K562 (cell line): ENCODE measurements at regions not wholly inside any gene's neighbourhood (a gene's known extent, or its start where the extent isn't known, plus 50 kb on each side); places are given as distances from the start of the nearest gene placed in this dataset.

Experiments
- ATAC-seq: fragments of 200-7000 bp; cut with Tn5 transposase; 3 replicates; pipeline ENCODE4 v1.9.1; 2020; ENCODE audit warnings: moderate library complexity
- BruUV-seq: library from RNA; stranded (reverse); fragments of 400-500 nt; replicated peaks from 2 replicates; lab custom pipeline; 2021; lab: Mats Ljungman, UMichigan
- CTCF ChIA-PET: fragments of 300-600 bp; formaldehyde crosslinking; extraction: SDS; loops from one replicate; lab custom pipeline; 2021; ENCODE audit warnings: low intra/inter-chr PET ratio; lab: Yijun Ruan, JAX
- POLR2A ChIA-PET: fragments of 300-600, 350-650 bp; sonication (Branson Sonifier 250); formaldehyde crosslinking; extraction: SDS; loops from one replicate; lab custom pipeline; 2021; ENCODE audit warnings: antibody characterized with exemption, inconsistent platforms; lab: Yijun Ruan, JAX
- DNase-seq, 4 experiments: peaks; one replicate each; pipeline versions ENCODE4 v3.0.0 to v3.0.0-alpha.2; 2011 to 2018; ENCODE audit warnings: low spot score in 3 of 4, mixed read lengths in 3 of 4; ENCODE audit errors: extremely low read depth in 1 of 4
- FAIRE-seq: peaks from 2 replicates; lab custom pipeline; 2011; peaks lifted over from hg19 to GRCh38; lab: Jason Lieb, UNC
- H2AFZ ChIP-seq: 2 replicates; pipeline ENCODE4 v1.6.0; 2011; ENCODE audit warnings: low read depth, low read length, control low read depth, inconsistent platforms
- H3K27ac ChIP-seq: fragments of 200-600 bp; 3 replicates; pipeline ENCODE4 v1.8.0; 2011; ENCODE audit warnings: low read depth, mild to moderate bottlenecking, control low read depth, inconsistent platforms, low read length, moderate library complexity, mixed read lengths; ENCODE audit errors: extremely low read depth
- H3K27me3 ChIP-seq, 2 experiments: fragments of 300-600 bp in 1 of 2; 2 replicates in 1 of 2; 3 replicates in 1 of 2; pipeline versions ENCODE4 v1.6.0 to v1.8.0; 2011; ENCODE audit warnings: inconsistent platforms in 2 of 2, low read length in 2 of 2, mild to moderate bottlenecking in 1 of 2, mixed read lengths in 1 of 2, moderate library complexity in 1 of 2; ENCODE audit not compliant: control insufficient read depth in 2 of 2, insufficient read depth in 2 of 2
- H3K36me3 ChIP-seq: fragments of 300-600 bp; 3 replicates; pipeline ENCODE4 v1.8.0; 2011; ENCODE audit warnings: mild to moderate bottlenecking, low read length, inconsistent platforms; ENCODE audit not compliant: control insufficient read depth, insufficient read depth
- H3K4me1 ChIP-seq, 2 experiments: fragments of 200-600 bp in 1 of 2; replicated peaks in 1 of 2; 2 replicates in 1 of 2; 3 replicates in 1 of 2; pipeline versions ENCODE4 v1.5.1 to v1.8.0; 2011; ENCODE audit warnings: inconsistent platforms in 2 of 2, low read length in 2 of 2, mild to moderate bottlenecking in 1 of 2, mixed read lengths in 1 of 2, moderate library complexity in 1 of 2; ENCODE audit not compliant: control insufficient read depth in 2 of 2, insufficient read depth in 2 of 2
- H3K4me2 ChIP-seq: 2 replicates; pipeline ENCODE4 v1.6.1; 2011; ENCODE audit warnings: low read length, control low read depth, inconsistent platforms, mixed read lengths; ENCODE audit not compliant: insufficient read depth
- H3K4me3 ChIP-seq: fragments of 200-600 bp; sonication (generic), shearing (Covaris generic); 2 replicates; pipeline ENCODE4 v1.5.1; 2016; ENCODE audit warnings: control low read depth, inconsistent platforms
- H3K79me2 ChIP-seq: fragments of 200-600 bp; 3 replicates; pipeline ENCODE4 v1.8.0; 2011; ENCODE audit warnings: low read length, inconsistent platforms; ENCODE audit not compliant: control insufficient read depth, insufficient read depth
- H3K9ac ChIP-seq, 2 experiments: 2 replicates each; pipeline versions ENCODE4 v1.6.0 to v1.6.1; 2011; ENCODE audit warnings: low read depth in 2 of 2, low read length in 2 of 2, control low read depth in 1 of 2, inconsistent platforms in 1 of 2, mild to moderate bottlenecking in 1 of 2, mixed read lengths in 1 of 2; ENCODE audit not compliant: insufficient read depth in 1 of 2
- H3K9me1 ChIP-seq: one replicate; pipeline ENCODE4 v1.6.0; 2011; ENCODE audit warnings: inconsistent platforms, mild to moderate bottlenecking, low read length, moderate library complexity; ENCODE audit not compliant: control insufficient read depth, insufficient read depth
- H3K9me3 ChIP-seq: replicated peaks from 2 replicates; pipeline ENCODE4 v1.5.1; 2011; ENCODE audit warnings: low read depth, low read length, inconsistent platforms; ENCODE audit not compliant: control insufficient read depth, insufficient read depth
- H4K20me1 ChIP-seq: replicated peaks from 2 replicates; pipeline ENCODE4 v1.6.1; 2011; ENCODE audit warnings: low read length, inconsistent platforms, mixed read lengths; ENCODE audit not compliant: control insufficient read depth, insufficient read depth
- DNMT1 ChIP-seq: fragments of 450-650 bp; IDR thresholded peaks from 2 replicates; pipeline ENCODE4 v1.6.1; 2016; ENCODE audit warnings: antibody characterized with exemption, mild to moderate bottlenecking
- HDAC8 ChIP-seq: fragments of 450-650 bp; IDR thresholded peaks from 2 replicates; pipeline ENCODE4 v1.6.1; 2016; ENCODE audit warnings: mild to moderate bottlenecking, missing genetic modification characterization, moderate library complexity, missing compliant biosample characterization
- HMG20B ChIP-seq: fragments of 250-450 bp; sonication (Bioruptor Pico); IDR thresholded peaks from 2 replicates; pipeline ENCODE4 v1.5.0; 2021; ENCODE audit warnings: mild to moderate bottlenecking
- PATZ1 ChIP-seq: fragments of 250-450 bp; sonication (Bioruptor Pico); IDR thresholded peaks from 2 replicates; pipeline ENCODE4 v1.5.0; 2020; ENCODE audit warnings: mild to moderate bottlenecking, borderline replicate concordance
- RFX7 ChIP-seq: fragments of 250-450 bp; sonication (Bioruptor Pico); IDR thresholded peaks from 2 replicates; pipeline ENCODE4 v1.5.1; 2021; ENCODE audit warnings: mild to moderate bottlenecking
- SIX5 ChIP-seq, 2 experiments: IDR thresholded peaks; 2 replicates each; pipeline ENCODE4 v1.6.1; 2011; ENCODE audit warnings: low read length in 2 of 2, borderline replicate concordance in 1 of 2, low read depth in 1 of 2, mild to moderate bottlenecking in 1 of 2, moderate library complexity in 1 of 2; ENCODE audit not compliant: insufficient read depth in 1 of 2
- TBL1XR1 ChIP-seq, 2 experiments: IDR thresholded peaks; 2 replicates each; pipeline ENCODE4 v1.6.1; 2012; ENCODE audit warnings: improper control_type of control experiment in 2 of 2, low read length in 2 of 2, mild to moderate bottlenecking in 1 of 2
- TEAD2 ChIP-seq: fragments of 450-650 bp; IDR thresholded peaks from 2 replicates; pipeline ENCODE4 v1.6.1; 2016; ENCODE audit warnings: missing genetic modification characterization, control low read depth, missing compliant biosample characterization
- TFE3 ChIP-seq: fragments of 450-650 bp; formaldehyde crosslinking; IDR thresholded peaks from 2 replicates; pipeline ENCODE4 v1.4.0; 2020; ENCODE audit warnings: mild to moderate bottlenecking, mixed read lengths
- TRIM24 ChIP-seq, 2 experiments: fragments of 450-650 bp; IDR thresholded peaks; 2 replicates each; pipeline ENCODE4 v1.6.1; 2016
- ZNF668 ChIP-seq: fragments of 250-450 bp; sonication (Bioruptor Pico); IDR thresholded peaks from 2 replicates; pipeline ENCODE4 v1.8.0; 2022; ENCODE audit warnings: mild to moderate bottlenecking, inconsistent platforms
- WGBS: fragments of 100-300 bp; shearing (Covaris generic); methylation state at CpG from one replicate; pipeline ENCODE4 v1.1.6; 2016; ENCODE audit warnings: low coverage, mixed read lengths; ENCODE audit not compliant: insufficient coverage; ENCODE audit errors: missing lambda C conversion rate; 5-methylcytosine and 5-hydroxymethylcytosine counted together
- in situ Hi-C: fragments of 300-500 bp; cut with MboI; formaldehyde crosslinking; loops from 4 replicates; pipeline ENCODE4 v1.15.0; 2018; ENCODE audit warnings: inconsistent platforms, mixed read lengths
- intact Hi-C: fragments of 100-400 bp; cut with micrococcal nuclease; formaldehyde crosslinking; loops from 2 replicates; pipeline ENCODE4 v1.14.2; 2022
- TF ChIP-seq, protein P1 (sequence below): fragments of 250-450 bp; sonication (Bioruptor Pico); IDR thresholded peaks from 2 replicates; pipeline ENCODE4 v1.4.0; 2020; ENCODE audit warnings: mild to moderate bottlenecking, moderate library complexity

- no peaks in the 10 kb centered on the region for H3K79me2 ChIP-seq
- no peak for ATAC-seq
- H3K9me3 ChIP-seq = no peaks in the 10 kb centered on the region
- no peak overlapping the region for H3K4me3 ChIP-seq
- no peak for DNase-seq
- no TSS peak for BruUV-seq
- TF ChIP-seq TFE3 = peak; percentile 38; the same call in 1 of the 2 replicates
- no peak for TF ChIP-seq TRIM24 (IDR thresholded peaks at IDR 0.05)
- no peak for TF ChIP-seq HMG20B (CRISPR knock-in tag)
- 0% methylated on average over 10 of the region's 11 CpGs for WGBS
- no peaks in the 10 kb centered on the region for H3K4me1 ChIP-seq
- CTCF ChIA-PET = no interaction called here
- no peak overlapping the region for H3K4me2 ChIP-seq
- H3K27ac ChIP-seq = no peak overlapping the region
- intact Hi-C loops (no loop called here), in situ Hi-C loops (no loop called here)
- H3K36me3 ChIP-seq = no peaks in the 10 kb centered on the region
- no peak overlapping the region for H3K9ac ChIP-seq
- H4K20me1 ChIP-seq = no peaks in the 10 kb centered on the region
- POLR2A ChIA-PET = no interaction called here
- FAIRE-seq = no peak
- H3K9me1 ChIP-seq = no peaks in the 10 kb centered on the region
- no peaks in the 10 kb centered on the region for H3K27me3 ChIP-seq
- no peak overlapping the region for H2AFZ ChIP-seq
Observed at GRCh38 chr13:34011552-34012085, 193.7 kb downstream of the RFC3 start.

DNA sequence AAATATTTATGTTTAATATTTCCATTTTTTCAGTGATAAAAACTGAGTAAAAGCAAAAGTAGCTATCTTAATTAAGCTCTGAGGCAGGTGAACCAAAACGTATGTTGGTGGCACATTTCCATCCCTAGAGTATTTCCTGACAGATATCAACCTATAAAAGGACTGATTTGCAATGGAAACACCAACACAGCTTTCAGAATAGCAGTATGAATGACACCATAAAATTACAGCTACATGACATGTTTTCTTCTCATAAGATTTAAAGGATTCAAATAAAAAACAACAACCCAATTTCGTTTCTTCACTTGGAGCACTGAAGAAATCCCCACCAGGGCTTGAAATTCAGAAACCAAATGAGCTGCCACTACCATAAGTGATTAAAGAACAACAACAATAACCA lies 194.4 kb downstream of the RFC3 start:
- POLR2A ChIA-PET = interaction anchor here (0.7 kb wide), 1 partner anchor 214 kb away, joined by 3 read pairs; no protein-coding TSS in a partner anchor
- CTCF ChIA-PET = no interaction called here
- BruUV-seq = no TSS peak
- no peak overlapping the region for H2AFZ ChIP-seq
- H3K9ac ChIP-seq = no peak overlapping the region
- intact Hi-C loops = no loop called here
- WGBS = 0% methylated on average over 2 of the region's 2 CpGs
- H3K27me3 ChIP-seq = no peaks in the 10 kb centered on the region
- in situ Hi-C loops = no loop called here
- H3K27ac ChIP-seq = no peak overlapping the region
- H4K20me1 ChIP-seq = no peaks in the 10 kb centered on the region
- no peaks in the 10 kb centered on the region for H3K4me1 ChIP-seq
- no peaks in the 10 kb centered on the region for H3K79me2 ChIP-seq
- no peak overlapping the region for H3K4me2 ChIP-seq
- H3K9me3 ChIP-seq = no peaks in the 10 kb centered on the region
- ATAC-seq (no peak), DNase-seq (no peak), FAIRE-seq (no peak)
- no peaks in the 10 kb centered on the region for H3K36me3 ChIP-seq
- no peaks in the 10 kb centered on the region for H3K9me1 ChIP-seq
- no peak overlapping the region for H3K4me3 ChIP-seq
- no peak for TF ChIP-seq ZNF668
- TF ChIP-seq, protein P1, sequence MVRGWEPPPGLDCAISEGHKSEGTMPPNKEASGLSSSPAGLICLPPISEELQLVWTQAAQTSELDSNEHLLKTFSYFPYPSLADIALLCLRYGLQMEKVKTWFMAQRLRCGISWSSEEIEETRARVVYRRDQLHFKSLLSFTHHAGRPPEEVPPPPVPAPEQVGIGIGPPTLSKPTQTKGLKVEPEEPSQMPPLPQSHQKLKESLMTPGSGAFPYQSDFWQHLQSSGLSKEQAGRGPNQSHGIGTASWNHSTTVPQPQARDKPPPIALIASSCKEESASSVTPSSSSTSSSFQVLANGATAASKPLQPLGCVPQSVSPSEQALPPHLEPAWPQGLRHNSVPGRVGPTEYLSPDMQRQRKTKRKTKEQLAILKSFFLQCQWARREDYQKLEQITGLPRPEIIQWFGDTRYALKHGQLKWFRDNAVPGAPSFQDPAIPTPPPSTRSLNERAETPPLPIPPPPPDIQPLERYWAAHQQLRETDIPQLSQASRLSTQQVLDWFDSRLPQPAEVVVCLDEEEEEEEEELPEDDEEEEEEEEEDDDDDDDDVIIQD (CRISPR knock-in tag) = no peak
- no peak for TF ChIP-seq PATZ1 (CRISPR knock-in tag)
- no peak for TF ChIP-seq TEAD2
- no peak for TF ChIP-seq HDAC8 (tag)
- TF ChIP-seq RFX7 (CRISPR knock-in tag) = no peak
- no peak for TF ChIP-seq TBL1XR1 (IDR thresholded peaks at IDR 0.05; ENCODE audit: low read length in 2 of 2)
- TF ChIP-seq SIX5 (IDR thresholded peaks at IDR 0.05; ENCODE audit: borderline replicate concordance in 1 of 2, insufficient read depth in 1 of 2, low read depth in 1 of 2, low read length in 2 of 2) = no peak
- TF ChIP-seq DNMT1 = no peak
